ENCODE measurements at regions not wholly inside any gene's neighbourhood (a gene's known extent, or its start where the extent isn't known, plus 50 kb on each side); places are given as distances from the start of the nearest gene placed in this dataset.
"Not testable (repeated sequence)": the region's sequence is repeated elsewhere in the genome, so short reads cannot be mapped to it uniquely, and the experiment has no call there.

DNA sequence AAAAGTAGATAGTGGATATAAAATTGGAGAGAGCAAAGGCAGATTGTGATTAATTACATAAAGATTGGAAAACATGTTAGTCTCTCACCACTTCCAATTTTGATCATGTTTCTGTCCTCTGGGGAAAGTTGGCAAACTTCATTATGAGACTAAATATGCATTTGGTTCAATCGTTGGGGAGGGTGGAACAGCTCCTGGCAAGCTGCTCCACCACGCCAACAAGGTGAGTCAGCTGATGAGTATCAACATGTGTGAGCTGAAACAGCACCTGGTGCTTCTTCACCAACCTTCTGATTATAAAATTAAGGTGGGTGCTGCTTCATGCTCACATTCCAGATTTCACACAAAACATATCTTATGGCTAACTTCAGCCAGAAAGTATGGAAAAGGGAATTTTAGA is 1784.6 kb downstream of the SLITRK5 start:
- DNase-seq (no peak), FAIRE-seq (no peak)
- Histone ChIP-seq H3K27me3 (ENCODE audit: control insufficient read depth in 3 of 3, insufficient read depth in 3 of 3, low read length in 3 of 3) (no peaks in the 10 kb centered on the region), H3K9me3 (ENCODE audit: control insufficient read depth in 2 of 2, insufficient read depth in 1 of 2, low read depth in 1 of 2, low read length in 1 of 2) (no peaks in the 10 kb centered on the region), H3K36me3 (ENCODE audit: control insufficient read depth in 3 of 3, insufficient read depth in 2 of 3, low read depth in 1 of 3, low read length in 3 of 3) (no peaks in the 10 kb centered on the region), H3K27ac (ENCODE audit: low read depth in 1 of 3, low read length in 2 of 3) (no peak overlapping the region), H3K4me3 (ENCODE audit: low read depth in 1 of 3, low read length in 3 of 3) (no peak overlapping the region), H3K4me1 (ENCODE audit: control insufficient read depth in 3 of 3, insufficient read depth in 2 of 3, low read depth in 1 of 3, low read length in 2 of 3) (no peaks in the 10 kb centered on the region)
- WGBS, 3 donors, result 18 to 64% (median 38%) methylated on average over 2 of the region's 2 CpGs

DNA sequence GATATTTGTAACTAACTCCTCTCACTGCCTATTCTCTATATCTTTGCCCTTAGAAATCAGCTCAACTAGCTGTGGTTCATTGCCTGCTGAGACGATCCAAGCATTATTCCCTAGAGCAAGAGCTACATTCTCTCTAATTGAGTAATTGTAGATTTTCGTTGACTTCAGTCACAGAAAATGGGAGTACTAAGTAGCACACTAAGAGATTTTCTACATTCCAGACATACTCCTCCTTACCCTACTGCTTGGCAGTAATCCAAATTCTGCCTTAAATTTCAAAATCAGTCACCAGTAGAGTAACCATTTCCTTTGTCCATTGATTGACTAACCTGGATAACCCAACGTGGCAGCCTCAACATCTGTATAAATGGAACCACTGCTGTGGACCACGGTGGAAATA is 1786.8 kb downstream of the SLITRK5 start:
- DNase-seq, result no peak
- no peaks in the 10 kb centered on the region for H3K9me3 ChIP-seq (ENCODE audit: control insufficient read depth in 2 of 2, insufficient read depth in 1 of 2, low read depth in 1 of 2, low read length in 1 of 2)

GRCh38 chr13:89458456-89458855 is 1787.3 kb downstream of the SLITRK5 start:
- DNase-seq (no peak), FAIRE-seq (no peak)
- Histone ChIP-seq H3K4me1 (ENCODE audit: control insufficient read depth in 3 of 3, insufficient read depth in 2 of 3, low read depth in 1 of 3, low read length in 2 of 3) (no peaks in the 10 kb centered on the region), H3K36me3 (ENCODE audit: control insufficient read depth in 3 of 3, insufficient read depth in 2 of 3, low read depth in 1 of 3, low read length in 3 of 3) (no peaks in the 10 kb centered on the region), H3K27me3 (ENCODE audit: control insufficient read depth in 3 of 3, insufficient read depth in 3 of 3, low read length in 3 of 3) (no peaks in the 10 kb centered on the region), H3K27ac (ENCODE audit: low read depth in 1 of 3, low read length in 2 of 3) (no peak overlapping the region), H3K4me3 (ENCODE audit: low read depth in 1 of 3, low read length in 3 of 3) (no peak overlapping the region), H3K9me3 (ENCODE audit: control insufficient read depth in 2 of 2, insufficient read depth in 1 of 2, low read depth in 1 of 2, low read length in 1 of 2) (no peaks in the 10 kb centered on the region)
- 70 to 83% (median 81%) methylated on average over 1 of the region's 1 CpG for WGBS, 3 donors

More for the DNA sequence above, 1786.8 kb downstream of the SLITRK5 start:
- Histone ChIP-seq H3K4me1 (ENCODE audit: control insufficient read depth in 3 of 3, insufficient read depth in 2 of 3, low read depth in 1 of 3, low read length in 2 of 3) (no peaks in the 10 kb centered on the region), H3K27me3 (ENCODE audit: control insufficient read depth in 3 of 3, insufficient read depth in 3 of 3, low read length in 3 of 3) (no peaks in the 10 kb centered on the region), H3K36me3 (ENCODE audit: control insufficient read depth in 3 of 3, insufficient read depth in 2 of 3, low read depth in 1 of 3, low read length in 3 of 3) (no peaks in the 10 kb centered on the region), H3K4me3 (ENCODE audit: low read depth in 1 of 3, low read length in 3 of 3) (no peak overlapping the region), H3K27ac (ENCODE audit: low read depth in 1 of 3, low read length in 2 of 3) (no peak overlapping the region)
- no peak for FAIRE-seq
- WGBS, 3 donors, result 47 to 57% (median 56%) methylated on average over 4 of the region's 4 CpGs

GRCh38 chr13:89460895-89461294 is 1789.7 kb downstream of the SLITRK5 start:
- H3K4me1 ChIP-seq (ENCODE audit: control insufficient read depth in 3 of 3, insufficient read depth in 2 of 3, low read depth in 1 of 3, low read length in 2 of 3); H3K27me3 ChIP-seq (ENCODE audit: control insufficient read depth in 3 of 3, insufficient read depth in 3 of 3, low read length in 3 of 3); H3K9me3 ChIP-seq (ENCODE audit: control insufficient read depth in 2 of 2, insufficient read depth in 1 of 2, low read depth in 1 of 2, low read length in 1 of 2); H3K4me3 ChIP-seq (ENCODE audit: low read depth in 1 of 3, low read length in 3 of 3); H3K27ac ChIP-seq (ENCODE audit: low read depth in 1 of 3, low read length in 2 of 3); DNase-seq; FAIRE-seq; H3K36me3 ChIP-seq (ENCODE audit: control insufficient read depth in 3 of 3, insufficient read depth in 2 of 3, low read depth in 1 of 3, low read length in 3 of 3): not testable (repeated sequence)

- WGBS, 3 donors, result 47 to 67% (median 63%) methylated on average over 2 of the region's 2 CpGs
Measured at GRCh38 chr13:89465366-89465765, 1794.2 kb downstream of the SLITRK5 start.

DNA sequence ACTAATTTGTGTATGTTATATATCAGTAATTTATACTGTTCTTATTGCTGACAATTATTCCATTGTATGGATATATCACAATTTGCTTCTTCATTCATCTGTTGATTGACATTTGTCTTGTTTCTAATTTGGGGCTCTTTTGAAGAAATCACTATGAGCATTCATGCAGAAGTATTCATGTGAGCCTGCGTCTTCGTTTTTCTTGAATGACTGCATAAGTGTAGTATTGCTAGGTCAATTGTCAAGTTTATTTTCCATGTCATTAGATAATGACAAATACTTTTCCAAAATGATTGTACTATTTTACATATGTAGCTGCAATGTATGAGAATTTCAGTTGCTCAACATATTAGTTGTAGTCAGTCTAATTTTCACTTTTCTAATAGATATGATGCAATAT is 1796.9 kb downstream of the SLITRK5 start:
- DNase-seq (no peak), FAIRE-seq (no peak)
- WGBS, 3 donors, result 83 to 87% (median 85%) methylated on average over 2 of the region's 2 CpGs
- Histone ChIP-seq H3K36me3 (ENCODE audit: control insufficient read depth in 3 of 3, insufficient read depth in 2 of 3, low read depth in 1 of 3, low read length in 3 of 3) (no peaks in the 10 kb centered on the region), H3K9me3 (ENCODE audit: control insufficient read depth in 2 of 2, insufficient read depth in 1 of 2, low read depth in 1 of 2, low read length in 1 of 2) (no peaks in the 10 kb centered on the region), H3K27ac (ENCODE audit: low read depth in 1 of 3, low read length in 2 of 3) (no peak overlapping the region), H3K27me3 (ENCODE audit: control insufficient read depth in 3 of 3, insufficient read depth in 3 of 3, low read length in 3 of 3) (no peaks in the 10 kb centered on the region), H3K4me1 (ENCODE audit: control insufficient read depth in 3 of 3, insufficient read depth in 2 of 3, low read depth in 1 of 3, low read length in 2 of 3) (no peaks in the 10 kb centered on the region), H3K4me3 (ENCODE audit: low read depth in 1 of 3, low read length in 3 of 3) (no peak overlapping the region)

More at GRCh38 chr13:89465366-89465765, 1794.2 kb downstream of the SLITRK5 start:
- H3K27me3 ChIP-seq (ENCODE audit: control insufficient read depth in 3 of 3, insufficient read depth in 3 of 3, low read length in 3 of 3), result no peaks in the 10 kb centered on the region
- no peak for FAIRE-seq
- H3K4me1 ChIP-seq (ENCODE audit: control insufficient read depth in 3 of 3, insufficient read depth in 2 of 3, low read depth in 1 of 3, low read length in 2 of 3), result no peaks in the 10 kb centered on the region
- no peak overlapping the region for H3K4me3 ChIP-seq (ENCODE audit: low read depth in 1 of 3, low read length in 3 of 3)
- no peaks in the 10 kb centered on the region for H3K36me3 ChIP-seq (ENCODE audit: control insufficient read depth in 3 of 3, insufficient read depth in 2 of 3, low read depth in 1 of 3, low read length in 3 of 3)
- DNase-seq, result no peak
- H3K9me3 ChIP-seq (ENCODE audit: control insufficient read depth in 2 of 2, insufficient read depth in 1 of 2, low read depth in 1 of 2, low read length in 1 of 2), result no peaks in the 10 kb centered on the region
- H3K27ac ChIP-seq (ENCODE audit: low read depth in 1 of 3, low read length in 2 of 3), result no peak overlapping the region

GRCh38 chr13:89470901-89471300 is 1799.7 kb downstream of the SLITRK5 start:
- FAIRE-seq (no peak), DNase-seq (no peak)
- no peak overlapping the region for H3K27ac ChIP-seq (ENCODE audit: low read depth in 1 of 3, low read length in 2 of 3)
- H3K4me1 ChIP-seq (ENCODE audit: control insufficient read depth in 3 of 3, insufficient read depth in 2 of 3, low read depth in 1 of 3, low read length in 2 of 3), result no peaks in the 10 kb centered on the region
- peaks cover 0 to under 1% of the 10 kb centered on the region in 2 donors for H3K9me3 ChIP-seq (ENCODE audit: control insufficient read depth in 2 of 2, insufficient read depth in 1 of 2, low read depth in 1 of 2, low read length in 1 of 2)
- H3K36me3 ChIP-seq (ENCODE audit: control insufficient read depth in 3 of 3, insufficient read depth in 2 of 3, low read depth in 1 of 3, low read length in 3 of 3), result no peaks in the 10 kb centered on the region
- H3K4me3 ChIP-seq (ENCODE audit: low read depth in 1 of 3, low read length in 3 of 3), result no peak overlapping the region
- no peaks in the 10 kb centered on the region for H3K27me3 ChIP-seq (ENCODE audit: control insufficient read depth in 3 of 3, insufficient read depth in 3 of 3, low read length in 3 of 3)
- 82 to 90% (median 88%) methylated on average over 3 of the region's 3 CpGs for WGBS, 3 donors

DNA sequence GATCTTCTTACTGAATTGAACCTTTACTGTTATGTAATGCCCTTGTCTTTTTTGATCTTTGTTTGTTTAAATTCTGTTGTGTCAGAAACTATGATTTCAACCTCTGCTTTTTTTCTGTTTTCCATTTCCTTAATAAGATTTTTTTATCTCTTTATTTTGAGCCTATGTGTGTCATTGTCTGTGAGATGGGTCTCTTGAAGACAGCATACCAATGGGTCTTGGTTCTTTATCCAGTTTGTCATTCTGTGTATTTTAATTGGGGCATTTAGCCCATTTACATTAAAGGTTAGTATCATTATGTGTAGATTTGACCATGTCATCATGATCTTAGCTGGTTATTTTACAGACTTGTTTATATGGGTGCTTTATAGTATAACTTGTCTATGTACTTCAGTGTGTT is 1803.3 kb downstream of the SLITRK5 start:
- DNase-seq (no peak), FAIRE-seq (no peak)
- peaks cover 0 to 4% of the 10 kb centered on the region in 2 donors for H3K9me3 ChIP-seq (ENCODE audit: control insufficient read depth in 2 of 2, insufficient read depth in 1 of 2, low read depth in 1 of 2, low read length in 1 of 2)
- no peaks in the 10 kb centered on the region for H3K27me3 ChIP-seq (ENCODE audit: control insufficient read depth in 3 of 3, insufficient read depth in 3 of 3, low read length in 3 of 3)
- H3K36me3 ChIP-seq (ENCODE audit: control insufficient read depth in 3 of 3, insufficient read depth in 2 of 3, low read depth in 1 of 3, low read length in 3 of 3), result no peaks in the 10 kb centered on the region
- no peak overlapping the region for H3K4me3 ChIP-seq (ENCODE audit: low read depth in 1 of 3, low read length in 3 of 3)
- no peaks in the 10 kb centered on the region for H3K4me1 ChIP-seq (ENCODE audit: control insufficient read depth in 3 of 3, insufficient read depth in 2 of 3, low read depth in 1 of 3, low read length in 2 of 3)
- no peak overlapping the region for H3K27ac ChIP-seq (ENCODE audit: low read depth in 1 of 3, low read length in 2 of 3)

DNA sequence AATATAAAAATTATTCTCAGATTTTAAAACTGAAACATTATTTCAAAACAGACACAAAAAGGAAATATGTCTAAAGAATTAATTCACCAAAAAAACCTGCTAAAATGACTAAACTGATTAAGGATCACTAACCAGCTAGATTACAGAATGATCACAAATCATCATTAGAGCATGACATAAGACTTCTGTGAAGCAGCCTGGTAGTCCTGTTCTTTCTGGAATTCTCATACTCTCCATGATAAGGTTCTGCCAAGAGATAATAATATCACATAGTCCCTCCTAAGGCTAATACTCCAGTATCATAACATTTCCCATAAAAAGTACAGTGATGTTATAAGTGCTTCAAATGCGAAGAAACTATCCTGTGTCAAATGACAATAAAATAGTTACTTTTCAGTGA is 1814.9 kb downstream of the SLITRK5 start:
- H3K27ac ChIP-seq (ENCODE audit: low read depth in 1 of 3, low read length in 2 of 3), result no peak overlapping the region
- FAIRE-seq, result no peak
- no peak overlapping the region for H3K4me3 ChIP-seq (ENCODE audit: low read depth in 1 of 3, low read length in 3 of 3)
- no peaks in the 10 kb centered on the region for H3K4me1 ChIP-seq (ENCODE audit: control insufficient read depth in 3 of 3, insufficient read depth in 2 of 3, low read depth in 1 of 3, low read length in 2 of 3)
- WGBS, 3 donors, result 89 to 93% (median 90%) methylated on average over 1 of the region's 1 CpG
- H3K27me3 ChIP-seq (ENCODE audit: control insufficient read depth in 3 of 3, insufficient read depth in 3 of 3, low read length in 3 of 3), result no peaks in the 10 kb centered on the region
- no peaks in the 10 kb centered on the region for H3K36me3 ChIP-seq (ENCODE audit: control insufficient read depth in 3 of 3, insufficient read depth in 2 of 3, low read depth in 1 of 3, low read length in 3 of 3)
- DNase-seq, result no peak
- no peaks in the 10 kb centered on the region for H3K9me3 ChIP-seq (ENCODE audit: control insufficient read depth in 2 of 2, insufficient read depth in 1 of 2, low read depth in 1 of 2, low read length in 1 of 2)

Measured in small intestine (tissue), 7 donors.